ENCODE measurements at regions not wholly inside any gene's neighbourhood (a gene's known extent, or its start where the extent isn't known, plus 50 kb on each side); places are given as distances from the start of the nearest gene placed in this dataset.

GRCh38 chr10:123445261-123445775 lies 220.8 kb upstream of the GPR26 start (continued):
- no peak for TF ChIP-seq CBX5 (IDR thresholded peaks at IDR 0.05; ENCODE audit: low read depth, low read length)
- TF ChIP-seq TEAD4 (IDR thresholded peaks at IDR 0.05; ENCODE audit: low read depth, low read length): no peak
- no peak for TF ChIP-seq ASH2L (IDR thresholded peaks at IDR 0.05; ENCODE audit: low read length)
- no peak for TF ChIP-seq TCF12 (IDR thresholded peaks at IDR 0.05; ENCODE audit: low read depth, low read length)
- TF ChIP-seq CTBP2 (IDR thresholded peaks at IDR 0.05; ENCODE audit: borderline replicate concordance, insufficient read depth, insufficient read length, low read length): no peak

Measured in H1 (cell line).